RCC 7860 (cell line): ENCODE measurements at regions not wholly inside any gene's neighbourhood (a gene's known extent, or its start where the extent isn't known, plus 50 kb on each side); places are given as distances from the start of the nearest gene placed in this dataset.
"Not testable (repeated sequence)": the region's sequence is repeated elsewhere in the genome, so short reads cannot be mapped to it uniquely, and the experiment has no call there.

ENCODE experiments used
- DNase-seq: peaks from one replicate; pipeline ENCODE4 v3.0.0-alpha.2; 2015; ENCODE audit warnings: low spot score
- FAIRE-seq: peaks from 2 replicates; lab custom pipeline; 2012; peaks lifted over from hg19 to GRCh38; lab: Jason Lieb, UNC

DNA sequence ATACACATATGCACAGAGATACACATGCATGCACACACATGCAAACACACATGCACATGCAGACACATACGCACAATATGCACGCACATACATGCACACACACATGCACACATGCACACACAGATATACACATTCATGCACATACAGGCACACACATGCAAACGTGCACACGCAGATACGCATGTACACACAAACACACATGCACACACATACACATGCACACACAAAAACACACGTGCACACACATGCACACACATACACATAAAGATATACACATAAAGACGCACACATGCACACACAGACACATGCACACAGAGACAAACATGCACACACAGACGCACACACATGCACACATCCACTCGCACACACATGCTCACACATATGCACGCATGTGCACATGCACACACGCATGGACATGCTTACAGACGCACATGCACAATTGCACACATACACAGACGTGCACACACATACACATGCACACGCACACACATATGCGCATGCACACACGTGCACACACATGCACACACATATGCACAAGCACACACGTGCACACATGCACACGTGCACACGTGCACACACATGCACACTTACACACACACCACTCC lies 145.2 kb downstream of the ADRA2C start:
- FAIRE-seq (no peak), DNase-seq (no peak)

DNA sequence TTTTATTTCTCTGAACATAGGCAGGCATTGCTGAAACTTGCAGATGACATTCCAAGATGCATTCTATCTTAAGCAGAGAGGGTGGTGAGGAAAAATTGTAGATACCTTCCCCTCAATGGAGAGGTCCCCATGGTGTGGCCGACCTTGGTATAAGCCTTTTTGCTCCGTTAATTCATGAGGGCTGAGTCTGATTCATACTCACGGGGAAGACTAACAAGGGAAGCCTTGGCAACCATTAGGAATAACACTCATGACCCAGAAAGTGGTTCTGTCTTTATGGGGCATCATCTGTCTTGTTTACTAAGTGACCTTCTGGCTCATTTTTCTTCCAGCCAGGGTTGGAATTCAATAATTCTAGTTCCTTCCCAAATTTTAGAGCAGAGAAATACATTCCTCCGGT lies 148.3 kb downstream of the ADRA2C start:
- not testable (repeated sequence) for FAIRE-seq, DNase-seq

DNA sequence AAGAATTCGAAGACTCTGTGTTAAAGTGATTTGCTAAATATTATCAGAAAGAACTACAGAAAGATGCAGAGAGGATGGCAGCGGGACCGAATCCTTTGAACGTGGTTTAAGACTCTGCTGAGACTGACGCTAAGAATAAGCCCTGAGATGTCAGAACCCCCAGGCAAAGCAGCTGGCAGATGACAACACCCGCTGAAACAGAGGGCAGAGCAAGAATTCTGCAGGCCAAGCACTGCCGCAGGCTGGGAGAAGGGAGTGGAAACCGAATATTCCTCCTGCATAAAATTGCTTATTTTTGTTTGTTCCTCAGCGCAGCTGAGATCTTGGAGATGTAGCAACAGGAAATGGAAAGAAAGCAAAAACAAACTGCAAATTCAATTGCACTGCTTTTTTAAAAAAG lies 153.3 kb downstream of the ADRA2C start:
- not testable (repeated sequence) for DNase-seq, FAIRE-seq

- FAIRE-seq, DNase-seq: not testable (repeated sequence)
These were observed 155.7 kb downstream of the ADRA2C start for GRCh38 chr4:3921902-3922301.

DNA sequence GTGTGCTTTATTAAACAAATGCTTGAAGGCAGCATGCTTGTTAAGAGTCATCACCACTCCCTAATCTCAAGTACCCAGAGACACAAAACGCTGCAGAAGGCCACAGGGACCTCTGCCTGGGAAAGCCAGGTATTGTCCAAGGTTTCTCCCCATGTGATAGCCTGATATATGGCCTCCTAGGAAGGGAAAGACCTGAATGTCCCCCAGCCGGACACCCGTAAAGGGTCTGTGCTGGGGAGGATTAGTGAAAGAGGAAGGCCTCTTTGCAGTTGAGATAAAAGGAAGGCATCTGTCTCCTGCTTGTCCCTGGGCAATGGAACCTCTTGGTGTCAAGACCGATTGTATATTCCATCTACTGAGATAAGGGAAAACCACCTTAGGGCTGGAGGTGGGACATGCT lies 159.7 kb downstream of the ADRA2C start:
- not testable (repeated sequence) for DNase-seq, FAIRE-seq

- not testable (repeated sequence) for FAIRE-seq, DNase-seq
These were observed 160.1 kb downstream of the ADRA2C start for GRCh38 chr4:3926271-3926670.

- DNase-seq, FAIRE-seq: not testable (repeated sequence)
These were observed 161.0 kb downstream of the ADRA2C start for GRCh38 chr4:3926969-3927755.

DNA sequence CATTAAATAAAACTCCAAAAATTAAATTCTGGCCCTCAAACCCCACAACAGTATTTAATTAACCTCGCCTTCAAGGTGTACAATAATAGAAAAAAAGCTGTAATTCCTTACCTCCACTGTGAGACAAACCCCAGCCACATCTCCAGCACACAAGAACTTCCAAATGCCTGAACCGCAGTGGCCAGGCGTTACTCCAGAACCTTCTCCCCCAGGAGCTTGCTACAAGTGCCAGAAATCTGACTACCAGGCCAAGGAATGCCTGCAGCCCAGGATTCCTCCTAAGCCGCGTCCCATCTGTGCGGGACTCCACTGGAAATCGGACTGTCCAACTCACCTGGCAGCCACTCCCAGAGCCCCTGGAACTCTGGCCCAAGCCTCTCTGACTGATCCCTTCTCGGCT lies 163.2 kb downstream of the ADRA2C start:
- not testable (repeated sequence) for DNase-seq, FAIRE-seq

GRCh38 chr4:3932734-3933133 lies 166.5 kb downstream of the ADRA2C start:
- DNase-seq, FAIRE-seq: not testable (repeated sequence)

DNA sequence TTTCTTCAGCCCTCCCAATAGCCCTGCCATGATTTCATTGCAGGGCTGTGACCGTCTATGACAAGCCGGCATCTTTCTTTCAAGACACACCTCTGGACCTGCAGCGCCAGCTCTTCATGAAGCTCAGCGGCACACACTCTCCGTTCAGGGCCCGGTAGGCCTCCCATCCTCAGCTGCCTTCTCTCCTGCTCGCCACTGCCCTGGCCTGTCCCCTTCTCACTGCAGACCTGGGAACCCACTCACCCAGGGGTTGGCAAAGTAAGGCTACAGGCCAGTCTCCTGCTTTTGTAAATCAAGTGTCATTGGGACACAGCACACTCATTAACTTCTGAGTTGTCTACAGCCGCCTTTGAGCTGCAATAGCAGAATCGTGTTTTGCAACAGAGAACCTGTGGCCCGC lies 169.2 kb downstream of the ADRA2C start:
- FAIRE-seq, DNase-seq: not testable (repeated sequence)

DNA sequence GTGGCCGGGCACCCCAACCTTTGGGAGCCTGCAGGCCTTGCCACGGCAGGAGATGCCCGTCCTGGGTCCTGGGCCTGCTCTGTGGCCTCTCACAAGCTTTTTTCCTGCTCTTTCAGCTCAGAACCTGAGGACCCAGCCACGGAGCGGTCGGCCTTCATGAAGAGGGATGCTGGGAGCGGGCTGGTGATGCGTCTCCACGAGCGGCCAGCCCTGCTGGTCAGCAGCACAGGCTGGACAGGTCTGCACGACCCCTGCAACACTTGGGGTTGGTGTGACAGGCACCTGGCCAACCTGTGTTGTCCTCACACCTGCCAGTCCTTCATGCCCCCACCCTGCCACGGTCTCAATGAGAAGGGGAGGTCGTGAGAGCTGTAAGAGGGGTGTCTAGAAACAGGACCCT lies 170.0 kb downstream of the ADRA2C start:
- no peak for DNase-seq
- no peak for FAIRE-seq

DNA sequence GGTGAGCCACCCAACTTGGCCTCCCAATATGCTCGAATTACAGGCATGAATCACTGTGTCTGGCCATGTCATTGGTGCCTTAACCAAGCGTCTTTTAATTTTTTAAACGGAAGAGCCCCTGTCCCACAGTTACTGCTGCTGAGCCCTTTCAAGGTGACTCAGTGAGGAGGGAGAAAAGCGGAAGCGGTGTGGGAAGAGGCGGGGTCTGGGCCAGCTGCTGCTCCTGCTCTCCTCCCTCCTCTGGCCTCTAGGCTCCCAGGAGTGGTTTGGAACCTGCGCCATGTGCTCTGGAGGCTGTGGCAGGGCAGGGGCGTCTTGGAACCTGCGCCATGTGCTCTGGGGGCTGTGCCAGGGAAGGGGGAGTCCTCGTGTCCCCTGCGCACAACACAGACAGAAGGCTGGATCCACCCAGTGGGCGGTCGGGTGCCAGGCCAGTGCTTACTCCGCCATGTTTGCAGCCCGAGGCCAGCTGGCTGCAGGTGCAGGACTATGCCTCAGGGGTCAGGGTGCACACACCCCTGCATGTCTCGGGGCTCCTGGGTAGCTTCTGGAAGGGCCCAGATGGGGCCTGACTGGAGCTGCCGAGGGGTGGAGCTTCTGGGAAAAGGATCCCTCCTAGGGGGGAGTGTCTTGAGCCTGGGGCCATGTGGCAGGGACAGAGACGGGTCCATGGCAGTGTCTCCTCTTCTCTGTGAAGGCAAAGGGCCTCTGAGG lies 171.8 kb downstream of the ADRA2C start:
- DNase-seq: peak; percentile 7
- FAIRE-seq: not testable (repeated sequence)

GRCh38 chr4:3938676-3939075 lies 172.5 kb downstream of the ADRA2C start:
- FAIRE-seq, DNase-seq: not testable (repeated sequence)

DNA sequence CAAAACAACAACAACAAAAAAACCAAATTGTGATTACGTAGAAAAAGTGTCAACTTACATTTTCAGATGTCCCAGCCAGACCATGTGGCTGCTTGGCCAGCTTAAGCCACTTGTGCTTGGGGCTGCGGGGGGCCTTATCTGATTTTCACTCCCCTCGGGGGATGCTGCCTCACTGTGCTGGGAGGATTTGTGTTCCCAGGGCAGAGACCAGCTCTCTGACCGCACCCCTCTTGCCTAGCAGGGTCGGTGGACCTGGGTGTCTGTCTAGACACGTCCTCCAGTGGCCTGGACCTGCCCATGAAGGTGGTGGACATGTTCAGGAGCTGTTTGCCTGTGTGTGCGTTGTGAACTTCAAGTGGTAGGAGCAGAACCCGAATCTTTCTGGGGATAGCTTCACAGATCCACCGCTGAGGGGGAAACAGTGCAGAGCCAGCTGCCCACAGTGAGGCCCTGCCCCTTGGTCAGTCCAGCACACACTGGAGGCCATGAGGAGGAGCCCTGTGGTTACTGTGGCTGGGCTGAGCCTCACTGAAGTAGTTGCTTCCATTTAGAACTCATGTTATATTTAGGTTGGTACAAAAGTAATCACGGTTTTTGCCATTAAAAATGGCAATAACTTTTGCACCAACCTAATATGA lies 173.9 kb downstream of the ADRA2C start:
- DNase-seq, FAIRE-seq: not testable (repeated sequence)

- not testable (repeated sequence) for DNase-seq, FAIRE-seq
These were observed 175.7 kb downstream of the ADRA2C start for GRCh38 chr4:3941735-3942522.

DNA sequence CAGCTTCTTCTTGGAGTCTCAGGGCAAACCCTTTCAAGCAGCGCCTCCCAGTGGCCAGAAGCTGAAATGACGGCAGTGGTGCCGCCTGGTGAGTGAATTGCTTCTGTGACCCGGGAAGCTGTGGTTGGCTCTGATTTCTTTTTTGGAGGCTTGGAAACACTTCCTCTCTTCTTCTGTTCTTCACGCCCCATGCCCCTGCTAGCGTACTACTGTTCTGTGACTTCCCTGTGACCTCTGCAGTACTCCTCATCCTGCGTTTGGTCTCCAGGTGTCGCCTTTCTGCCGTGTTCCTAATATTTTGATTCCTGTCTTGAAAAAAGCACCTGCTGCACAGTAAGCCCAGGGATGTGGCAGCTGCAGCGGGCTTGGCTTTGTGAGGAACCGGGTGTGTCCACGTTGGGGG lies 176.4 kb downstream of the ADRA2C start:
- peak; percentile 17 for DNase-seq
- not testable (repeated sequence) for FAIRE-seq

GRCh38 chr4:3943051-3943450 lies 176.9 kb downstream of the ADRA2C start:
- not testable (repeated sequence) for DNase-seq, FAIRE-seq

- no peak for FAIRE-seq
- DNase-seq: no peak
These were observed 179.5 kb downstream of the ADRA2C start for GRCh38 chr4:3945511-3946290.

DNA sequence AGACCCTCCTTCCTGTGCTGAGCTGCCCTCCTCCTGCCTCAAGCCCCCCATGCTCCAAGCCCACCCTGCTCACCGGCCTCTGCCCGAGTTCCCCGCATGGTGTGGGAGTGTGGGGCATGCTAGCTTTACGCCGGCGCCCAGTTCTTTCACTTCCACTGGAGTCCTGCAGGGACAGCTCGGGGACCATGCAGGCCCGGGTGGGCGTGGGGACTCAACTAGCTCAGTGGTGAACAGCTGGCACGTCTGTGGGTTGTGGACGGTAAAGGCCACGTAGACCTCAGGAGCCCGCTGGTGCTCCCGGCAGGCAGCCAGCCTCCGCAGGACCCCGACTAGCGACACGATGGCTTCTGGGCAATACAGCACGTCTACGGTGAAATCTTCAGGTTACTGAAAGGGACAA lies 180.4 kb downstream of the ADRA2C start:
- not testable (repeated sequence) for DNase-seq, FAIRE-seq
